ENCODE measurements at regions not wholly inside any gene's neighbourhood (a gene's known extent, or its start where the extent isn't known, plus 50 kb on each side); places are given as distances from the start of the nearest gene placed in this dataset.

GRCh38 chr7:68432585-68432984 is 1165.7 kb upstream of the AUTS2 start (continued):
- no peak for TF ChIP-seq CHD7 (IDR thresholded peaks at IDR 0.05; ENCODE audit: insufficient replicate concordance, low read length)

All from H1 (cell line).